Pancreas (tissue), 10 donors: ENCODE measurements at regions not wholly inside any gene's neighbourhood (a gene's known extent, or its start where the extent isn't known, plus 50 kb on each side); places are given as distances from the start of the nearest gene placed in this dataset.

Experiments used
- ATAC-seq, 4 donors: fragments of 200-7000 bp; cut with Tn5 transposase; one replicate each; pipeline versions ENCODE4 v1.8.0 to v1.9.1; 2020; ENCODE audit warnings: mild to moderate bottlenecking in 4 of 4, moderate library complexity in 4 of 4
- DNase-seq, 6 donors: peaks; one replicate each; pipeline ENCODE4 v3.0.0-alpha.2; 2020
- FAIRE-seq: peaks from 2 replicates; lab custom pipeline; 2012; peaks lifted over from hg19 to GRCh38; lab: Jason Lieb, UNC
- H3K27ac ChIP-seq, 4 donors: fragments of 200-600 bp; sonication (generic); 1 replicate in 3 of 4; 2 replicates in 1 of 4; pipeline versions ENCODE4 v1.5.0 to v1.8.0; 2020
- H3K27me3 ChIP-seq, 4 donors: fragments of 200-600 bp; one replicate each; pipeline ENCODE4 v1.8.0; 2021
- H3K36me3 ChIP-seq, 3 donors: fragments of 200-600 bp; sonication (generic) in 1 of 3; one replicate each; pipeline versions ENCODE4 v1.5.0 to v1.8.0; 2020 to 2021
- H3K4me1 ChIP-seq, 3 donors: fragments of 200-600 bp; one replicate each; pipeline ENCODE4 v1.8.0; 2021
- H3K4me3 ChIP-seq, 4 donors: fragments of 200-600 bp; sonication (generic) in 2 of 4; one replicate each; pipeline versions ENCODE4 v1.5.0 to v1.8.0; 2020 to 2021
- H3K9me3 ChIP-seq, 4 donors: fragments of 200-600 bp; one replicate each; pipeline ENCODE4 v1.8.0; 2021
- CTCF ChIP-seq, 4 donors: fragments of 200-600 bp; sonication (generic) in 3 of 4; IDR thresholded peaks; one replicate each; pipeline versions ENCODE4 v1.5.0 to v1.8.0; 2021; ENCODE audit warnings: antibody characterized with exemption in 4 of 4
- WGBS, 2 donors: extraction: QIAGEN DNeasy Blood & Tissue Kit; methylation state at CpG; one replicate each; pipeline ENCODE4 v1.1.7; 2013; 5-methylcytosine and 5-hydroxymethylcytosine counted together
- intact Hi-C, 3 donors: fragments of 100-400 bp; cut with DNase I; formaldehyde crosslinking; loops; one replicate each; pipeline versions ENCODE4 v1.11.1 to v1.14.2; 2022
- donor health status: healthy with polysubstance abuse.
- donor health status: DM: no; HTN: no; CAD: no; lungs with moderate emphysema.
- donor health status: DM: no; HTN: no; CAD: no.
- donor health status: control.
- donor health status: control.
- donor health status: Bipolar disorder and iron deficiency.
- donor health status: DM: yes; HTN: yes; CAD: no.
- donor health status: DM: no; HTN: no; CAD: no.
- donor health status: DM: no; HTN: no; CAD: no.
- donor health status: DM: yes; HTN: yes; CAD: no.

GRCh38 chr17:74055508-74056160, 147.8 kb upstream of the RPL38 start:
- DNase-seq = no peak
- ATAC-seq = no peak
- intact Hi-C loops = no loop called here
- no peak for FAIRE-seq
- H3K27ac ChIP-seq = no peak overlapping the region
- H3K4me3 ChIP-seq = no peak overlapping the region
- TF ChIP-seq CTCF (IDR thresholded peaks at IDR 0.05) = no peak
- no peaks in the 10 kb centered on the region for H3K4me1 ChIP-seq
- 42 to 44% methylated on average over 11 of the region's 11 CpGs for WGBS, 2 donors
- H3K9me3 ChIP-seq = no peaks in the 10 kb centered on the region
- H3K27me3 ChIP-seq = peaks cover 0 to 3% (median 0%) of the 10 kb centered on the region in 4 donors
- H3K36me3 ChIP-seq = no peaks in the 10 kb centered on the region

- Histone ChIP-seq H3K27me3 (peaks cover 0 to 3% (median 0%) of the 10 kb centered on the region in 4 donors), H3K9me3 (no peaks in the 10 kb centered on the region), H3K4me3 (no peak overlapping the region), H3K4me1 (no peaks in the 10 kb centered on the region), H3K27ac (no peak overlapping the region), H3K36me3 (no peaks in the 10 kb centered on the region)
- intact Hi-C loops = no loop called here
- TF ChIP-seq CTCF (IDR thresholded peaks at IDR 0.05) = no peak
- peak in 3 of 4 donors; percentile 29 to 90 (median 82) for ATAC-seq
- WGBS, 2 donors = 34 to 49% methylated on average over 4 of the region's 4 CpGs
- FAIRE-seq = no peak
- peak in 2 of 6 donors; percentile 18 to 26 for DNase-seq
Measured at GRCh38 chr17:74059479-74060240, 143.8 kb upstream of the RPL38 start.

GRCh38 chr17:74061758-74062157, 141.7 kb upstream of the RPL38 start:
- H3K4me1 ChIP-seq = no peaks in the 10 kb centered on the region
- no peak for TF ChIP-seq CTCF (IDR thresholded peaks at IDR 0.05)
- ATAC-seq (no peak), FAIRE-seq (no peak), DNase-seq (no peak)
- H3K36me3 ChIP-seq = no peaks in the 10 kb centered on the region
- no peak overlapping the region for H3K4me3 ChIP-seq
- H3K27me3 ChIP-seq = peaks cover 0 to 3% (median 0%) of the 10 kb centered on the region in 4 donors
- intact Hi-C loops = no loop called here
- no peaks in the 10 kb centered on the region for H3K9me3 ChIP-seq
- H3K27ac ChIP-seq = no peak overlapping the region
- WGBS, 2 donors = 44 to 47% methylated on average over 5 of the region's 5 CpGs

GRCh38 chr17:74062234-74062633, 141.2 kb upstream of the RPL38 start:
- Histone ChIP-seq H3K4me3 (no peak overlapping the region), H3K36me3 (no peaks in the 10 kb centered on the region), H3K27ac (no peak overlapping the region), H3K27me3 (peaks cover 0 to 3% (median 0%) of the 10 kb centered on the region in 4 donors), H3K9me3 (no peaks in the 10 kb centered on the region), H3K4me1 (no peaks in the 10 kb centered on the region)
- intact Hi-C loops = no loop called here
- FAIRE-seq (no peak), ATAC-seq (no peak), DNase-seq (no peak)
- 47 to 56% methylated on average over 3 of the region's 3 CpGs for WGBS, 2 donors
- TF ChIP-seq CTCF (IDR thresholded peaks at IDR 0.05) = no peak

- no peaks in the 10 kb centered on the region for H3K9me3 ChIP-seq
- intact Hi-C loops = no loop called here
- no peaks in the 10 kb centered on the region for H3K4me1 ChIP-seq
- no peak overlapping the region for H3K4me3 ChIP-seq
- no peaks in the 10 kb centered on the region for H3K36me3 ChIP-seq
- DNase-seq = no peak
- H3K27me3 ChIP-seq = peaks cover 0 to 3% (median 0%) of the 10 kb centered on the region in 4 donors
- WGBS, 2 donors = 38 to 40% methylated on average over 10 of the region's 10 CpGs
- no peak for ATAC-seq
- no peak for FAIRE-seq
- H3K27ac ChIP-seq = no peak overlapping the region
- TF ChIP-seq CTCF (IDR thresholded peaks at IDR 0.05) = no peak
Measured at GRCh38 chr17:74063439-74063838, 140.0 kb upstream of the RPL38 start.
